ENCODE measurements at regions not wholly inside any gene's neighbourhood (a gene's known extent, or its start where the extent isn't known, plus 50 kb on each side); places are given as distances from the start of the nearest gene placed in this dataset.

- Histone ChIP-seq H3K9me3 (replicated peaks) (no peaks in the 10 kb centered on the region), H3K4me3 (no peak overlapping the region), H3K36me3 (no peaks in the 10 kb centered on the region), H3K4me1 (peaks cover 60% of the 10 kb centered on the region), H3K27me3 (ENCODE audit: low read depth) (no peaks in the 10 kb centered on the region), H3K27ac (replicated peaks) (peak overlapping the region; percentile 45)
- no peak for DNase-seq
- intact Hi-C loops (cut with micrococcal nuclease) = no loop called here
- TF ChIP-seq, protein P1, sequence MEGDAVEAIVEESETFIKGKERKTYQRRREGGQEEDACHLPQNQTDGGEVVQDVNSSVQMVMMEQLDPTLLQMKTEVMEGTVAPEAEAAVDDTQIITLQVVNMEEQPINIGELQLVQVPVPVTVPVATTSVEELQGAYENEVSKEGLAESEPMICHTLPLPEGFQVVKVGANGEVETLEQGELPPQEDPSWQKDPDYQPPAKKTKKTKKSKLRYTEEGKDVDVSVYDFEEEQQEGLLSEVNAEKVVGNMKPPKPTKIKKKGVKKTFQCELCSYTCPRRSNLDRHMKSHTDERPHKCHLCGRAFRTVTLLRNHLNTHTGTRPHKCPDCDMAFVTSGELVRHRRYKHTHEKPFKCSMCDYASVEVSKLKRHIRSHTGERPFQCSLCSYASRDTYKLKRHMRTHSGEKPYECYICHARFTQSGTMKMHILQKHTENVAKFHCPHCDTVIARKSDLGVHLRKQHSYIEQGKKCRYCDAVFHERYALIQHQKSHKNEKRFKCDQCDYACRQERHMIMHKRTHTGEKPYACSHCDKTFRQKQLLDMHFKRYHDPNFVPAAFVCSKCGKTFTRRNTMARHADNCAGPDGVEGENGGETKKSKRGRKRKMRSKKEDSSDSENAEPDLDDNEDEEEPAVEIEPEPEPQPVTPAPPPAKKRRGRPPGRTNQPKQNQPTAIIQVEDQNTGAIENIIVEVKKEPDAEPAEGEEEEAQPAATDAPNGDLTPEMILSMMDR (IDR thresholded peaks at IDR 0.05; ENCODE audit: borderline replicate concordance) = no peak
Observed at GRCh38 chr12:91986084-91986483, 159.6 kb downstream of the BTG1 start.

- H3K27ac ChIP-seq (replicated peaks) = peak overlapping the region; percentile 45
- DNase-seq = no peak
- TF ChIP-seq, protein P1 (IDR thresholded peaks at IDR 0.05; ENCODE audit: borderline replicate concordance) = no peak
- no peaks in the 10 kb centered on the region for H3K9me3 ChIP-seq (replicated peaks)
- H3K27me3 ChIP-seq (ENCODE audit: low read depth) = no peaks in the 10 kb centered on the region
- H3K4me1 ChIP-seq = peaks cover 65% of the 10 kb centered on the region
- no peak overlapping the region for H3K4me3 ChIP-seq
- no peaks in the 10 kb centered on the region for H3K36me3 ChIP-seq
- intact Hi-C loops (cut with micrococcal nuclease) = no loop called here
Observed at GRCh38 chr12:91985002-91985787, 160.5 kb downstream of the BTG1 start.

GRCh38 chr12:91984556-91984955 is 161.1 kb downstream of the BTG1 start:
- intact Hi-C loops (cut with micrococcal nuclease) = no loop called here
- Histone ChIP-seq H3K27ac (replicated peaks) (no peak overlapping the region), H3K4me3 (no peak overlapping the region)

GRCh38 chr12:91983935-91984334 is 161.7 kb downstream of the BTG1 start:
- no peaks in the 10 kb centered on the region for H3K9me3 ChIP-seq (replicated peaks)
- TF ChIP-seq, protein P1 (IDR thresholded peaks at IDR 0.05; ENCODE audit: borderline replicate concordance) = no peak
- DNase-seq = no peak
- intact Hi-C loops (cut with micrococcal nuclease) = no loop called here
- H3K4me3 ChIP-seq = no peak overlapping the region
- peaks cover 67% of the 10 kb centered on the region for H3K4me1 ChIP-seq
- H3K36me3 ChIP-seq = no peaks in the 10 kb centered on the region
- no peaks in the 10 kb centered on the region for H3K27me3 ChIP-seq (ENCODE audit: low read depth)
- no peak overlapping the region for H3K27ac ChIP-seq (replicated peaks)

More at GRCh38 chr12:91984556-91984955, 161.1 kb downstream of the BTG1 start:
- Histone ChIP-seq H3K4me1 (peaks cover 71% of the 10 kb centered on the region), H3K9me3 (replicated peaks) (no peaks in the 10 kb centered on the region), H3K27me3 (ENCODE audit: low read depth) (no peaks in the 10 kb centered on the region), H3K36me3 (no peaks in the 10 kb centered on the region)
- TF ChIP-seq, protein P1 (IDR thresholded peaks at IDR 0.05; ENCODE audit: borderline replicate concordance) = no peak
- DNase-seq = no peak

GRCh38 chr12:91982946-91983345 is 162.7 kb downstream of the BTG1 start:
- H3K36me3 ChIP-seq = no peaks in the 10 kb centered on the region
- intact Hi-C loops (cut with micrococcal nuclease) = no loop called here
- no peaks in the 10 kb centered on the region for H3K27me3 ChIP-seq (ENCODE audit: low read depth)
- peak overlapping the region; percentile 5 for H3K27ac ChIP-seq (replicated peaks)
- DNase-seq = no peak
- TF ChIP-seq, protein P1 (IDR thresholded peaks at IDR 0.05; ENCODE audit: borderline replicate concordance) = no peak
- H3K4me1 ChIP-seq = peaks cover 64% of the 10 kb centered on the region
- no peak overlapping the region for H3K4me3 ChIP-seq
- H3K9me3 ChIP-seq (replicated peaks) = no peaks in the 10 kb centered on the region

Data from left ventricle myocardium inferior (tissue), 1 donor.